ENCODE measurements at regions not wholly inside any gene's neighbourhood (a gene's known extent, or its start where the extent isn't known, plus 50 kb on each side); places are given as distances from the start of the nearest gene placed in this dataset.
"Not testable (repeated sequence)": the region's sequence is repeated elsewhere in the genome, so short reads cannot be mapped to it uniquely, and the experiment has no call there.

- H3K9me3 Mint-ChIP-seq = no peaks in the 10 kb centered on the region
- no peak overlapping the region for H3K27ac Mint-ChIP-seq
- no peaks in the 10 kb centered on the region for H3K4me1 Mint-ChIP-seq
- no peak overlapping the region for H3K4me3 Mint-ChIP-seq
- H3K36me3 Mint-ChIP-seq (ENCODE audit: low read depth) = no peaks in the 10 kb centered on the region
- no peak for TF ChIP-seq CTCF (IDR thresholded peaks at IDR 0.05; ENCODE audit: unreplicated experiment in 3 of 3)
- H3K27me3 Mint-ChIP-seq (ENCODE audit: low read depth) = no peaks in the 10 kb centered on the region
Measured at GRCh38 chrX:121869876-121870477, 822.6 kb downstream of the GLUD2 start.

- Mint-ChIP-seq H3K27me3 (ENCODE audit: low read depth) (no peaks in the 10 kb centered on the region), H3K9me3 (no peaks in the 10 kb centered on the region), H3K36me3 (ENCODE audit: low read depth) (no peaks in the 10 kb centered on the region), H3K4me1 (no peaks in the 10 kb centered on the region), H3K27ac (no peak overlapping the region), H3K4me3 (no peak overlapping the region)
- TF ChIP-seq CTCF (IDR thresholded peaks at IDR 0.05; ENCODE audit: unreplicated experiment in 3 of 3) = no peak
Measured at GRCh38 chrX:121871122-121871521, 823.7 kb downstream of the GLUD2 start.

- H3K27me3 Mint-ChIP-seq (ENCODE audit: low read depth) = no peaks in the 10 kb centered on the region
- no peak for TF ChIP-seq CTCF (IDR thresholded peaks at IDR 0.05; ENCODE audit: unreplicated experiment in 3 of 3)
- H3K9me3 Mint-ChIP-seq = peaks cover 2% of the 10 kb centered on the region
- H3K4me1 Mint-ChIP-seq = no peaks in the 10 kb centered on the region
- H3K36me3 Mint-ChIP-seq (ENCODE audit: low read depth) = no peaks in the 10 kb centered on the region
- no peak overlapping the region for H3K27ac Mint-ChIP-seq
- H3K4me3 Mint-ChIP-seq = no peak overlapping the region
Measured at GRCh38 chrX:121876305-121876704, 828.9 kb downstream of the GLUD2 start.

GRCh38 chrX:121877337-121877736, 829.9 kb downstream of the GLUD2 start:
- not testable (repeated sequence) for H3K4me1 Mint-ChIP-seq

GRCh38 chrX:121886557-121886956, 839.1 kb downstream of the GLUD2 start:
- Mint-ChIP-seq H3K4me1 (no peaks in the 10 kb centered on the region), H3K4me3 (no peak overlapping the region), H3K27ac (no peak overlapping the region), H3K9me3 (peaks cover 3% of the 10 kb centered on the region), H3K27me3 (ENCODE audit: low read depth) (no peaks in the 10 kb centered on the region), H3K36me3 (ENCODE audit: low read depth) (no peaks in the 10 kb centered on the region)
- no peak for TF ChIP-seq CTCF (IDR thresholded peaks at IDR 0.05; ENCODE audit: unreplicated experiment in 3 of 3)

More at GRCh38 chrX:121877337-121877736, 829.9 kb downstream of the GLUD2 start:
- not testable (repeated sequence) for H3K27ac Mint-ChIP-seq; H3K9me3 Mint-ChIP-seq; H3K27me3 Mint-ChIP-seq (ENCODE audit: low read depth); H3K36me3 Mint-ChIP-seq (ENCODE audit: low read depth); H3K4me3 Mint-ChIP-seq

- no peaks in the 10 kb centered on the region for H3K9me3 Mint-ChIP-seq
- no peak overlapping the region for H3K4me3 Mint-ChIP-seq
- H3K27ac Mint-ChIP-seq = no peak overlapping the region
- TF ChIP-seq CTCF (IDR thresholded peaks at IDR 0.05; ENCODE audit: unreplicated experiment in 3 of 3) = no peak
- H3K27me3 Mint-ChIP-seq (ENCODE audit: low read depth) = no peaks in the 10 kb centered on the region
- H3K4me1 Mint-ChIP-seq = no peaks in the 10 kb centered on the region
- no peaks in the 10 kb centered on the region for H3K36me3 Mint-ChIP-seq (ENCODE audit: low read depth)
Measured at GRCh38 chrX:121894756-121895155, 847.3 kb downstream of the GLUD2 start.

Data from nephron (organoid).